Activated naive CD4-positive, alpha-beta T cell treated with anti-CD3 and anti-CD28 coated beads, Interleukin-2, amount 50 U/mL, for 16 hours (primary cell): ENCODE measurements at regions not wholly inside any gene's neighbourhood (a gene's known extent, or its start where the extent isn't known, plus 50 kb on each side); places are given as distances from the start of the nearest gene placed in this dataset.

Source experiments
- DNase-seq: peaks from one replicate; pipeline ENCODE4 v3.0.0-alpha.2; 2020

DNA sequence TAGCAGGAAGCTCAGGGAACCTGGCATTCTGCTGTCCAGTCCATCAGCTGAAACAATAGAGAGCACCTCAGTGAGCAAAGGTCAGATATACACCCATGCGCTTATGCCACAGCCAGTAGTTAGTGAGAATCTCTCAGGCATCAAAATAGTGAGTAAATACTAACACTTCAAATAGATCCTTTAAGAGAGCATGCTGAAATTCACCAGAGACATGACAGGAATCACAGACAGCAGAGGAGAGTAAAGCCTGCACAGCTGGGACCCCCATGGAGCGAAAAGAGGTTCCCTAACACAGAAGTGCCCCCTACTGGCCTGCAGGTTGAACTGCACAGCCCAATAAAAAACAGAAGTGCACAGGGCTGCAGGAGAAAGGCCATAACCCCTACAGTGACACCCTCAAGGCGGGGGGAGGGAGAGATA, 57.6 kb upstream of the ANTXRL start:
- peak; percentile 15 for DNase-seq

DNA sequence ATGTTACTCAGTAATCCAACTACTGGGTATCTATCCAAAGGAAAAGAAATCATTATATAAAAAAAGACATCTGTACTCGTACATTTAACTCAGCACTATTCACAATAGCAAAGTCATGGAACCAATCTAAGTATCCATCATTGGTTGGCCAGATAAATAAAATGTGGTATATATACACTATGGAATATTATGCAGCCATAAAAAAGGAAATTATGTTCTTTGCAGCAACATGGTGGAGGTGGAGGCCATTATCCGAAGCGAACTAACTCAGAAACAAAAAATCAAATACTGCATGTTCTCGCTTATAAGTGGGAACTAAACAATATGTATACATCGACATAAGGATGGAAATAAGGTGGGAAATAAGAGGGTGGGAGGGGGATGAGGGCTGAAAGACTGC, 56.2 kb upstream of the ANTXRL start:
- DNase-seq, result no peak

DNA sequence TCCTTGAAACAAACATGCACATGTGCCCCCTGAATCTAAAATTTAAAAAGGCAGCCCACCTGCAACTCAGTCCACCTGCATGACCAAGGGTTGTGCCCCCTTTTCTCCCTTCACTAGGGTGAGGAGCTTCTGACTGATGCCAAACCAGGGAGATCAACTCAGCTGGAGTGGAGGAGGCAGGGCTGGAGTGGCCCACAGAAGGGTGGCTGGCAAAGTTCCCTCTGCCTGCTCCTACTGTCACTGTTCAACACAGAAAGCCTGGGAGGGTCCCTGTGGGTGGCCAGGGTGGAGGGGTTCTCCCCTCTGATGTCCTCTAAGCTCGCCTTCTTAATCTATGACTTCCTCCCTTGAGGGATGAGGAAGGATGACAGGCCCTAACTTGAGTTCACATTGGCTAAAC, 55.7 kb upstream of the ANTXRL start:
- no peak for DNase-seq

DNA sequence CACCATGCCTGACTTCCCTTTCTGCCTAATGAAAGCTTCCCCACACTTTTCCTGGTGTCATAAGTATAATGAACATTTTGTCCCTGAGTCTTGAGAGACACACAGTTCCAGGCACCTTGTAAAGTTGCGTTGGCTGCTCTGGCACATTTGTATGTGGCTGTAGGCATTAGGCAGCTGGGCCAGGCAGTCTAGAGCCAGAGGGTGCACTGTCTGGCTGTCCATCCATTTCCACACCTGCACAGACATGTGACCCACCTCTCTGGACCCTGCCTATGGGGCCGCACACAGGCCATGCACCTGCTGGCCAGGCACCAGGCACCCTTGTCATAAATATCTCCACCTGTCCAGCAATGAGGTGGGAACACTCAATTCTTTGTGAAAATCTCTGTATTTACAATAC, 54.7 kb upstream of the ANTXRL start:
- DNase-seq, result no peak

DNA sequence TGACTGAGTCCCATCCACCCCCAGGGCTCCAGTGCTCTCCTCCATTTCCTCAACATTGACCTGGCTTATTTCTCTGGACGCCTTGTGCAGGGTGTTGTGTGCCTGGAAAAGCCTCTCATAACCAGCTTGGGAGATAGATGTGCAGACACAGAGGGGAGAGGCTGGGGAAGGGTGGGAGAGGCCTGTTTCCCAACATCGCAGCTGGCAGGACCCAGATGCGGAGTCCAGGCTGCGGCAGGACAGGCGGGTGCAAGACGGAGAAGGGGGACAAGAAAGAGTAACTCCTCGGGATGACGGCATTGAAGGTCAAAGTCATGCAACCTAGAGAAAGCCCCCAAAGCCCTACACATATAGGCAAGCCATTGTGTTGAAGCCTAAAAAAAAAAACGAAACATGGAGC, 54.1 kb upstream of the ANTXRL start:
- peak; percentile 8 for DNase-seq

DNA sequence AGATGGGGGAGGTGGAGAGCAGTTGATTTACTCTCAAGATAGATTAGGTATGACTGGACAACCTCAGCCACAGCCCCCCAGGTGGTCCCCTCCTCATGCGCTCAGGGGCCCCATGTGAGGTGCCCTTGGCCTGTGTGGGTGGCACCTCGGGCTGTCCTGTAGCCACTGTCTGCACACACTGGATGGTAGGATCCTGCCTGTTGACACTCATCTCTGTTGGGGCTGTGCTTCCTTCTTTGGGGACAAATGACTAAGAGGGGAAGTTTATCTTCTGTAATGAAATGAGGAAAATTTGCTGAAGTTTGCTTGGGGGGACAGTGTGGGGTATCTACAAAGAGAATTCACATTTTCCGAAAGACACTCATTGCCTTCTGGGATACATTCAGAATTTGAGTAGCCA, 53.6 kb upstream of the ANTXRL start:
- no peak for DNase-seq

DNA sequence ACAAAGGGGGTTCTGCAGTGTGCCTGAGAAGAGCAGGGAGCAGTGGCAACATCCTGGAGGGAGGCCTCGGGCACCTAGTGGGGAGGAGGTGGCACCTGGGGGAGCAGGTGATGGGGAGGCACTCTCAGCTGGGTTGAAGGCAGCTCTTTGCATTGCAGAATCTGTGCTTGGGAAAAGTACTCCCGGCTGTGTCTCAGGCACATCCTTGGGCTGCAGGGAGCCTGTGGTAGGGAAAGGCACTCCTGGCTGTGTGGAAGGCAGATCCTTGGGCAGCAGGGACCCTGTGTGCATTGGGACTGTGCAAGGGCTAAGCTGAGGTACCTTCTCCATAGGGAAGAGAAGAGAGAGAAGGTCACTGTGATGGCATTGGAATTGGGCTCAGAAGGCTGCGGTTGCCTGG, 52.8 kb upstream of the ANTXRL start:
- DNase-seq, result no peak

DNA sequence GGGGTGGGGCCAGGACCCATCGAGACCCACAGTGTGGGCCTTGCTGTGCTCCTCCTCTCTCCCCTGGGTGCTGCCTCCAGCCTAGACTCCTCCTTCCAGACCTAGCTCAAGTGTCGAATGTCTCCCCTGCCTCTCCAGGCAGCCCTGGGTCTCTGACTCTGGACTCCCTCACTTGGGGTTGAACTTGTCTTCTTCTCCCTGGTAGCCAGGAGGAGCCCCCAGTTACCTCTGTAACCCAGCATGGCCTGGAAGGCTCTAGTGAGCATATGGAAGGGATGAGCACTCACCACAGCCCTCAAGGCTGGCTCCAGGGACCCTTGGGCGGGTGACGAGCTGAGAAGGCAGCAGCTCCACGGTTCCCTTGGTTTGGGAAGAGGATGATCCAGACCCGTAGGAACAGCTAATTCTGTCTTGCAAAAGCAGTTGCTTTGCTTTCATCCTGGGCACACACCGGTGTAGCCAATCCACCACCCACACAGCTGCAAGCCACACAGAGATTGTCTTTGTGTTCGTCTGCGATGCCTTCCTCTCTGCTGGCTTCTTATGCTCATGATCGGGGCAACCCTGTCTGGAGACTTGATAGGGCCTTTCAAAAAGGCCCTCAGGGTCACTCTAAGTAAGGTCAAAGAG, 52.3 kb upstream of the ANTXRL start:
- DNase-seq, result no peak

DNA sequence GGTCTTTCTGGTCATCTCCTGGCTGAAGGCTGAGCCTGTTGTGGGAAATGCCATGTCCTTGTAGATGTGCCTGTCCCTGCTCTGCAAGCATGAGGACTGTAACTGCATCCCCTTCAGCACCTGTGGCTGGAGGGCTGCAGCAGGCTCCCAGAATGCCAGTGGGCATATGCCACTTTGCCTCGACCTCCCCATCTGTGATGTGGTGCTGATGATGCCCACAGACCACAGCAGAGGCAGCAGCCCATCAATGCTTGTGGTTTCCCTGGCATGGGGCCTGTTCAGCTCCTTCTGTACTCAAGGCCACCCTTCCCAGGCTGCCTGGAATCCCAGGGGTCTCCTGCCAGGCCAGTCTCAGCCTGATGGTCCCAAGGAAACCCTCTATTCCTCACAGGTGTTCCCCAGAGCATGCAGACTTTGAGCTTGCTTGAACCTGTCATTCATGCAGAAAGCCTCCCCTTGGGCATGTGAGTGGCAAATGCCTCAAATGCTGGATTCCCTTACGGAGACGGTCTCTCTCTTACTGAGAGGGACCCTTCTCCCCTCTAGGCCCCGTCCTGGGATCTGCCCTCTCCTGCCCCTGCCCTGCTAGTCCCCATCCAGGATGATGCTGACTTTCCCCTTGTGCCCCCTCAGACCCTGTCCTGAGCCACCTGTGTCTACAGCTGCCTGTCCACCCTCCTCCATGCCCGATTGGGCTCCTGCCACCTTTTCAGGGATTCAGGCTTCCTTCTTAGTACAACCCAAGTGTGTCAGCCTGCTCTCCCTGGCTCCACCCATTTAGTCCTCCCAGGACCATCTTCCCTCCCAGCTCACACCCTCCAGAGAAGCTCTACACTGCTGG, 50.9 kb upstream of the ANTXRL start:
- no peak for DNase-seq

DNA sequence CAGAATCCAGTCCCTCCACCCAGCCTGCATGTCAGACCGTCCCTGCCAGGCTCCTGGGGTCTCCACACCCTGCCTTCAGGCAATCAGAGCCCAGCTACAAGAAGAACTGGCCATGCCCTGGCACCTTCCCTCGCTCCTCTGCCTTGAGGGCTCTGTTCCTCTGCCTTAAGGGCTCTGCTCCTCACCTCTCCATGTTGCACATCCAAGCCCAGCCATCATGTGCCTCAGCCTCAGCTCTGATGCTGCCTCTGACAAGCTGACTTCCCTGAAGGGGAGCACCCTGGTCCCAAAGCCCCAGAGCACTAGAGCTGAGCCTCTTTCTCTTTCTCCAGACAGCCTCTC, 50.3 kb upstream of the ANTXRL start:
- DNase-seq, result no peak

DNA sequence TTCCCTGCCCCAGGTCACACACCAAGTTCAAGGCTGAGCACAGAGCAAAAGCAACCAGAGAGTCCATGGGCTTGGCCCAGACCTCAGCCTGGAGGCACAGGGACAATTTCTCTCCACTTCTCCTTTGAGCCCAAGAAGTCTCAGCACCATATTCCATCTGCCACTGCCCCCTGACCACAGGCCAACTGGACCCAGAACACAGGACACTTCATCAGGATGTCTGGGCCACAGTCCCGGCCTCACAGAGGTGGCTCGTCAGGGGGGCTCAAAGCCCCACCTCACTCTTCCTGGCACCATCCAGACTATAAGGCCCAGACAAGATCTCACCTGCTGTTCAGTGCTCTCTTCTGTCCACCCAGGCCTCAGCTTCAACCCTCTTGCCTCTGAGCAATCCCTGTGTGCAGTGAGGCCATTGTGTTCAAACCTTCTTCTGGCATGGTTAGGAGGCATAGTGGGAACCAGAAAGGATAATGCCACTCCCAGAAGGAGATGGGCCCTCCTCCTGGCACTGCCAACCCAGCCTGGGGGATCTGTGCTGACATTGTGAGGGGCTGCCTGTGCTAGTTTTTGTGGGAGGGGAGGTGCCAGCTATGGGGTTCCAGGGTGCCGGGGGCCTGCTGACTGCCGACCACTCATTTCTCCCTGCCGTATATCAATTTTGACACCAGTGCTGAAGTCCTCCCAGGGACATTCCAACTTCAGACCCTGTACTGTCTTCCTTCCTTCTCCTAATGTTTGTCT, 49.7 kb upstream of the ANTXRL start:
- no peak for DNase-seq
